SU-DHL-6 (cell line): ENCODE measurements at regions not wholly inside any gene's neighbourhood (a gene's known extent, or its start where the extent isn't known, plus 50 kb on each side); places are given as distances from the start of the nearest gene placed in this dataset.

Source experiments
- H2AFZ ChIP-seq: fragments of 200-600 bp; sonication (generic); 2 replicates; pipeline ENCODE4 v1.6.1; 2014; ENCODE audit warnings: low read depth, mild to moderate bottlenecking, moderate library complexity, mixed read lengths, antibody characterized with exemption, low read length; ENCODE audit not compliant: severe bottlenecking
- H3F3A ChIP-seq: fragments of 200-600 bp; shearing (Covaris generic); 2 replicates; pipeline ENCODE4 v1.6.0; 2016; ENCODE audit warnings: antibody characterized with exemption, mild to moderate bottlenecking; ENCODE audit not compliant: insufficient read depth
- H3K27ac ChIP-seq: fragments of 200-600 bp; sonication (generic); 2 replicates; pipeline ENCODE4 v1.5.1; 2016; ENCODE audit warnings: low read depth, mild to moderate bottlenecking, low read length, moderate library complexity, mixed read lengths
- H3K27me3 ChIP-seq: fragments of 200-600 bp; sonication (generic), shearing (Covaris generic); 2 replicates; pipeline ENCODE4 v1.6.0; 2014; ENCODE audit warnings: mild to moderate bottlenecking, low read length
- H3K36me3 ChIP-seq: fragments of 200-600 bp; sonication (generic); 2 replicates; pipeline ENCODE4 v1.6.1; 2014; ENCODE audit warnings: mild to moderate bottlenecking, low read length, mixed read lengths
- H3K4me2 ChIP-seq: fragments of 300-600, 200-600 bp; shearing (Covaris generic), sonication (generic); 2 replicates; pipeline ENCODE4 v1.6.0; 2014; ENCODE audit warnings: low read length, low read depth, mild to moderate bottlenecking; ENCODE audit not compliant: poor library complexity, severe bottlenecking
- H3K4me3 ChIP-seq: fragments of 200-600 bp; sonication (generic); 2 replicates; pipeline ENCODE4 v1.5.1; 2014; ENCODE audit warnings: antibody characterized with exemption, low read length, mild to moderate bottlenecking, mixed read lengths; ENCODE audit not compliant: insufficient read depth, poor library complexity, severe bottlenecking
- H3K79me2 ChIP-seq: fragments of 200-600 bp; sonication (generic); 2 replicates; pipeline ENCODE4 v1.6.1; 2014; ENCODE audit warnings: mild to moderate bottlenecking, low read length, moderate library complexity; ENCODE audit not compliant: insufficient read depth
- H3K9ac ChIP-seq: fragments of 200-600 bp; sonication (generic); 2 replicates; pipeline ENCODE4 v1.7.0; 2014; ENCODE audit warnings: mild to moderate bottlenecking, low read length
- H3K9me2 ChIP-seq: fragments of 200-600 bp; sonication (generic); replicated peaks from 2 replicates; pipeline ENCODE4 v1.6.1; 2014; ENCODE audit warnings: low read length; ENCODE audit not compliant: insufficient read depth
- H3K9me3 ChIP-seq: fragments of 200-600 bp; sonication (generic); 2 replicates; pipeline ENCODE4 v1.6.1; 2014; ENCODE audit warnings: low read length, mixed read lengths; ENCODE audit not compliant: insufficient read depth
- H4K20me1 ChIP-seq: fragments of 200-600 bp; sonication (generic); 2 replicates; pipeline ENCODE4 v1.6.1; 2014; ENCODE audit warnings: low read depth, mild to moderate bottlenecking, antibody characterized with exemption, low read length, moderate library complexity, mixed read lengths
- EZH2phosphoT487 ChIP-seq: fragments of 200-600 bp; sonication (generic), shearing (Covaris generic); conservative IDR thresholded peaks from 2 replicates; pipeline ENCODE4 v1.6.1; 2018; ENCODE audit warnings: mild to moderate bottlenecking, antibody characterized with exemption, low read length, moderate library complexity, mixed read lengths
- TF ChIP-seq, protein P1 (sequence below): fragments of 200-600 bp; sonication (generic); IDR thresholded peaks from one replicate; pipeline ENCODE4 v1.5.1; 2017; ENCODE audit warnings: antibody characterized with exemption, mild to moderate bottlenecking, low read length, moderate library complexity; ENCODE audit not compliant: insufficient read depth, poor library complexity, severe bottlenecking

DNA sequence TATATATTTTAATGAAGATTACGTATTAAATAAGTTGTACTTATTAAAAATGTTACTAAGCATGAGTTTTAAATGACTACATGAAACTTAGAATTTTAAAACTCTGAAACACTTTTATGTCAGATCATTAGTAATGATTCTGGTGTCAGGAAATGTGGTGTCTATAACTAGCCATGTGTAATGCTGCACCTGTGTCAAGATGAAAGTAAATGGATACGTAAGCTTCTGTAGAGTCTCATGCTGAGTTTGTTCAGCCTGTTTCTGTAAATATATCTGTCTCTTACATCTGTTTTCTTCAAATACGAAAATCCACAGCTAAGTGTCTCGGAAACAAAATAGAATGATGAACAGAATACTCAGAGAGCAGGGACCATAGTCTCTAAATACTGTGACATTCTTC, 278.0 kb upstream of the SMC2 start:
- TF ChIP-seq, protein P1, sequence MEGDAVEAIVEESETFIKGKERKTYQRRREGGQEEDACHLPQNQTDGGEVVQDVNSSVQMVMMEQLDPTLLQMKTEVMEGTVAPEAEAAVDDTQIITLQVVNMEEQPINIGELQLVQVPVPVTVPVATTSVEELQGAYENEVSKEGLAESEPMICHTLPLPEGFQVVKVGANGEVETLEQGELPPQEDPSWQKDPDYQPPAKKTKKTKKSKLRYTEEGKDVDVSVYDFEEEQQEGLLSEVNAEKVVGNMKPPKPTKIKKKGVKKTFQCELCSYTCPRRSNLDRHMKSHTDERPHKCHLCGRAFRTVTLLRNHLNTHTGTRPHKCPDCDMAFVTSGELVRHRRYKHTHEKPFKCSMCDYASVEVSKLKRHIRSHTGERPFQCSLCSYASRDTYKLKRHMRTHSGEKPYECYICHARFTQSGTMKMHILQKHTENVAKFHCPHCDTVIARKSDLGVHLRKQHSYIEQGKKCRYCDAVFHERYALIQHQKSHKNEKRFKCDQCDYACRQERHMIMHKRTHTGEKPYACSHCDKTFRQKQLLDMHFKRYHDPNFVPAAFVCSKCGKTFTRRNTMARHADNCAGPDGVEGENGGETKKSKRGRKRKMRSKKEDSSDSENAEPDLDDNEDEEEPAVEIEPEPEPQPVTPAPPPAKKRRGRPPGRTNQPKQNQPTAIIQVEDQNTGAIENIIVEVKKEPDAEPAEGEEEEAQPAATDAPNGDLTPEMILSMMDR: no peak
- no peak for TF ChIP-seq EZH2phosphoT487
- Histone ChIP-seq H3K4me2 (no peak overlapping the region), H3K79me2 (no peaks in the 10 kb centered on the region), H3F3A (no peaks in the 10 kb centered on the region), H3K27ac (no peak overlapping the region), H4K20me1 (no peaks in the 10 kb centered on the region), H3K9me3 (no peaks in the 10 kb centered on the region), H3K9me2 (no peaks in the 10 kb centered on the region), H2AFZ (no peak overlapping the region), H3K27me3 (no peaks in the 10 kb centered on the region), H3K36me3 (no peaks in the 10 kb centered on the region), H3K9ac (no peak overlapping the region), H3K4me3 (no peak overlapping the region)

DNA sequence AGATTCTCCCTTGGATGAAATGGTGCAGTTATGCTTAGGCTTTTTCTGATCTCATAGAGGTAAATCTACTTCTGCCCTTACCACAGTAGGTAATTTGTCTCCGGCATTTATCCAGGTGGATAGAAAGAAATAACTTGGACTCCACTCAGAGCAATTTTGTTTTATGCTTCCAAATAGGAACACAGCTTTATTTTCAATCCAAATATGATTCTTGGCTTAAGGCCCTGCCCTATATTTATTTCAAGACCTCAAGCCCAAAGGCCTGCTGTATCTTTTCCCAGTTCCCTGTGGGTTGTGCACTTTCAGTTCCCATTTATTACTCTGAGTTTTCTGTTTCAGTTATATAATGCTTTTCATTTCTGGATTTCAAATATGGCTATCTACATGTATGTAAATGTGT, 274.2 kb upstream of the SMC2 start:
- H3K27ac ChIP-seq: no peak overlapping the region
- no peaks in the 10 kb centered on the region for H3K9me3 ChIP-seq
- H4K20me1 ChIP-seq: no peaks in the 10 kb centered on the region
- H3K79me2 ChIP-seq: no peaks in the 10 kb centered on the region
- H3F3A ChIP-seq: no peaks in the 10 kb centered on the region
- no peak overlapping the region for H3K4me2 ChIP-seq
- no peaks in the 10 kb centered on the region for H3K9me2 ChIP-seq
- H2AFZ ChIP-seq: no peak overlapping the region
- no peak overlapping the region for H3K9ac ChIP-seq
- H3K4me3 ChIP-seq: no peak overlapping the region
- no peaks in the 10 kb centered on the region for H3K36me3 ChIP-seq
- H3K27me3 ChIP-seq: no peaks in the 10 kb centered on the region
- TF ChIP-seq, protein P1: no peak
- no peak for TF ChIP-seq EZH2phosphoT487

DNA sequence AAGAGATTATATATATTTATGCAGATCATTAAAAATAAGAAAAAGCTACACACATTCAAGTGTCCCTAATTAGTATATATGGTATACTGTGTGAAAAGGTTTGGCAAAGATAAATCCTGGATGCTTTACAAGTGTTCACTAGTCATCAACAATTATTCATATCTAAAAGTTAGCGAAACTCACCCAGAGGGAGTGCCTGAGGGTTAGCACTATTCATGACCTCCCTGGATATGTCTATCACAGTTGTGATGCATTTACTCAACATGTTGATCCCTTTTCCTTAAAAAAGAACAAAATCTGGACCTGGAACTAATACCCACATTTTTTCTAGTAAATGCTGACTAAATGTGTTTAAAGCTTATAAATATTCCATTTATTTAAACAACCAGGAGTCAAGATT, 273.0 kb upstream of the SMC2 start:
- Histone ChIP-seq H3F3A (no peaks in the 10 kb centered on the region), H3K4me2 (no peak overlapping the region), H3K4me3 (no peak overlapping the region), H3K9ac (no peak overlapping the region), H4K20me1 (no peaks in the 10 kb centered on the region), H3K79me2 (no peaks in the 10 kb centered on the region), H2AFZ (no peak overlapping the region), H3K36me3 (no peaks in the 10 kb centered on the region), H3K9me3 (no peaks in the 10 kb centered on the region), H3K27ac (no peak overlapping the region), H3K9me2 (no peaks in the 10 kb centered on the region), H3K27me3 (no peaks in the 10 kb centered on the region)
- no peak for TF ChIP-seq EZH2phosphoT487
- TF ChIP-seq, protein P1: no peak

DNA sequence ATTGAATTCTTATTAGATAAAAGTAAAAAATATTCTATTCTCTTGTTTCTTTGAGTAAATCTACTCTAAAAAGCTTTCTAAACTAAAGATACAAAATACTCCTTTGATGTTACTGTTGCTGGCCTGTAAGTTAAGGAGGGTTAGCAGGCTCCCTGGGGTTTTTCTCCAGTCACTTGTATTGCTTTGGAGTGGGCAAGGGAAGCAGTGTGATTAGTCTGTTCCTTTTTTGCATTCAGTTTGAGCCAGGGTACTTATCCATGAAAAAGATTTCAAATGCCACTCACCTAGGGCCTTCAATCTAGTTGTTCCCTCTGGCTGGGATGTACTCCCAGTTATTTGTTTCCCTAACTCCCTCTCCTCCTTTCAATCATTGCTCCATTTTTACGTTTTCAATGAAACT, 256.2 kb upstream of the SMC2 start:
- Histone ChIP-seq H3K27ac (no peak overlapping the region), H3K4me2 (no peak overlapping the region), H3F3A (no peaks in the 10 kb centered on the region), H3K79me2 (no peaks in the 10 kb centered on the region), H3K9me3 (no peaks in the 10 kb centered on the region), H2AFZ (no peak overlapping the region), H3K9me2 (no peaks in the 10 kb centered on the region), H4K20me1 (no peaks in the 10 kb centered on the region), H3K9ac (no peak overlapping the region), H3K27me3 (no peaks in the 10 kb centered on the region), H3K4me3 (no peak overlapping the region), H3K36me3 (no peaks in the 10 kb centered on the region)
- TF ChIP-seq EZH2phosphoT487: no peak
- TF ChIP-seq, protein P1: no peak
